Thyroid gland (tissue), 4 donors: ENCODE measurements at regions not wholly inside any gene's neighbourhood (a gene's known extent, or its start where the extent isn't known, plus 50 kb on each side); places are given as distances from the start of the nearest gene placed in this dataset.

Experiments
- POLR2A ChIP-seq, 2 donors: fragments of 450-650 bp; IDR thresholded peaks; one replicate each; pipeline ENCODE4 v1.6.1; 2017; ENCODE audit warnings: antibody characterized with exemption in 2 of 2, mild to moderate bottlenecking in 2 of 2, moderate library complexity in 1 of 2
- TF ChIP-seq, protein P1 (sequence below), 6 experiments: fragments of 200-600 bp in 3 of 6; fragments of 450-650 bp in 3 of 6; sonication (generic) in 3 of 6; IDR thresholded peaks; one replicate each; pipeline ENCODE4 v1.5.1; 2016 to 2019; ENCODE audit warnings: antibody characterized with exemption in 6 of 6, mild to moderate bottlenecking in 2 of 6, inconsistent platforms in 1 of 6, moderate library complexity in 1 of 6

DNA sequence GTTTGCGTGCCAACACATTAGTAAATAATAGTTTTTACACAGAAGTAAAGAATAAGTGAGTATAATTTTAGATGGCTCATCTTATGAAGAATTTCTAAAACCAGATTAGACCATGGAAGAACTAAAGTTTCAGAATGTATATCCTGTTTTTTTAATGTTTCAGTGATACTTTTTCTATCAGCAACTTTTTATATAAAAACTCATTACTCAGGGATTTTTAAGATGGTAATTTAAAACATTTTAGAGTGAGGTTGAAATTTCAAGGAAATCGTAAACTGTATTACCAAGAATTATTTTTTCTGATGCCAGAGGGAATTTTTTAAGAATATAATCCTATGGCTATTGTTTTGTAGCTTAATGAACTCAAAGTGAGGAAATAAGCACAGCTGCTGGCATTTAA is 128.5 kb upstream of the FANCL start:
- TF ChIP-seq, protein P1, sequence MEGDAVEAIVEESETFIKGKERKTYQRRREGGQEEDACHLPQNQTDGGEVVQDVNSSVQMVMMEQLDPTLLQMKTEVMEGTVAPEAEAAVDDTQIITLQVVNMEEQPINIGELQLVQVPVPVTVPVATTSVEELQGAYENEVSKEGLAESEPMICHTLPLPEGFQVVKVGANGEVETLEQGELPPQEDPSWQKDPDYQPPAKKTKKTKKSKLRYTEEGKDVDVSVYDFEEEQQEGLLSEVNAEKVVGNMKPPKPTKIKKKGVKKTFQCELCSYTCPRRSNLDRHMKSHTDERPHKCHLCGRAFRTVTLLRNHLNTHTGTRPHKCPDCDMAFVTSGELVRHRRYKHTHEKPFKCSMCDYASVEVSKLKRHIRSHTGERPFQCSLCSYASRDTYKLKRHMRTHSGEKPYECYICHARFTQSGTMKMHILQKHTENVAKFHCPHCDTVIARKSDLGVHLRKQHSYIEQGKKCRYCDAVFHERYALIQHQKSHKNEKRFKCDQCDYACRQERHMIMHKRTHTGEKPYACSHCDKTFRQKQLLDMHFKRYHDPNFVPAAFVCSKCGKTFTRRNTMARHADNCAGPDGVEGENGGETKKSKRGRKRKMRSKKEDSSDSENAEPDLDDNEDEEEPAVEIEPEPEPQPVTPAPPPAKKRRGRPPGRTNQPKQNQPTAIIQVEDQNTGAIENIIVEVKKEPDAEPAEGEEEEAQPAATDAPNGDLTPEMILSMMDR (IDR thresholded peaks at IDR 0.05): no peak
- TF ChIP-seq POLR2A (IDR thresholded peaks at IDR 0.05): no peak
